GM18517 (cell line): ENCODE measurements at regions not wholly inside any gene's neighbourhood (a gene's known extent, or its start where the extent isn't known, plus 50 kb on each side); places are given as distances from the start of the nearest gene placed in this dataset.

Source experiments
- ATAC-seq: cut with Tn5 transposase; IDR thresholded peaks from one replicate; pipeline ENCODE4 v1.9.1; 2021; ENCODE audit warnings: mild to moderate bottlenecking, moderate library complexity; ENCODE audit not compliant: unreplicated experiment

- no peak for ATAC-seq
Observed at GRCh38 chr6:18748314-18748713, 361.2 kb downstream of the RNF144B start.

- no peak for ATAC-seq
Observed at GRCh38 chr6:18752278-18753068, 365.3 kb downstream of the RNF144B start.

GRCh38 chr6:18753076-18753475 is 365.9 kb downstream of the RNF144B start:
- ATAC-seq = no peak

GRCh38 chr6:18763086-18763485 is 375.9 kb downstream of the RNF144B start:
- ATAC-seq = no peak

GRCh38 chr6:18784794-18785193 is 397.6 kb downstream of the RNF144B start:
- ATAC-seq = no peak

GRCh38 chr6:18785810-18786490 is 398.8 kb downstream of the RNF144B start:
- ATAC-seq = no peak

GRCh38 chr6:18792866-18793265 is 405.7 kb downstream of the RNF144B start:
- ATAC-seq = no peak

GRCh38 chr6:18795726-18796125 is 408.6 kb downstream of the RNF144B start:
- no peak for ATAC-seq

GRCh38 chr6:18820725-18821124 is 433.6 kb downstream of the RNF144B start:
- ATAC-seq = no peak

- no peak for ATAC-seq
Observed at GRCh38 chr6:18823782-18824386, 436.7 kb downstream of the RNF144B start.

- ATAC-seq = no peak
Observed at GRCh38 chr6:18829272-18829870, 442.2 kb downstream of the RNF144B start.

GRCh38 chr6:18835976-18836375 is 448.8 kb downstream of the RNF144B start:
- no peak for ATAC-seq

GRCh38 chr6:18837013-18837412 is 449.9 kb downstream of the RNF144B start:
- ATAC-seq = no peak

GRCh38 chr6:18842534-18842933 is 455.4 kb downstream of the RNF144B start:
- ATAC-seq = no peak

- no peak for ATAC-seq
Observed at GRCh38 chr6:18845896-18846295, 458.7 kb downstream of the RNF144B start.

- ATAC-seq = no peak
Observed at GRCh38 chr6:18846327-18846726, 459.2 kb downstream of the RNF144B start.

- ATAC-seq = no peak
Observed at GRCh38 chr6:18861204-18861603, 474.1 kb downstream of the RNF144B start.

GRCh38 chr6:18883268-18883667 is 496.1 kb downstream of the RNF144B start:
- ATAC-seq = no peak

- no peak for ATAC-seq
Observed at GRCh38 chr6:18883851-18884250, 496.7 kb downstream of the RNF144B start.

- no peak for ATAC-seq
Observed at GRCh38 chr6:18893540-18894269, 506.6 kb downstream of the RNF144B start.

GRCh38 chr6:18897350-18897749 is 510.2 kb downstream of the RNF144B start:
- ATAC-seq = no peak
